Upper lobe of left lung (tissue), 6 donors: ENCODE measurements at regions not wholly inside any gene's neighbourhood (a gene's known extent, or its start where the extent isn't known, plus 50 kb on each side); places are given as distances from the start of the nearest gene placed in this dataset.

Experiments used
- ATAC-seq, 2 donors: fragments of 200-7000 bp; cut with Tn5 transposase; one replicate each; pipeline ENCODE4 v1.9.1; 2022; ENCODE audit warnings: mild to moderate bottlenecking in 2 of 2, moderate library complexity in 2 of 2; ENCODE audit not compliant: low FRiP score in 2 of 2
- DNase-seq, 2 donors: peaks; one replicate each; pipeline ENCODE4 v3.0.0-alpha.2; 2019 to 2020
- H3K27ac ChIP-seq, 4 donors: fragments of 200-600 bp; sonication (generic); one replicate each; pipeline ENCODE4 v1.5.1; 2016 to 2019
- H3K27me3 ChIP-seq, 4 donors: fragments of 200-600 bp; sonication (generic); one replicate each; pipeline ENCODE4 v1.5.1; 2017 to 2019
- H3K36me3 ChIP-seq, 4 donors: fragments of 200-600 bp; sonication (generic); one replicate each; pipeline ENCODE4 v1.5.1; 2016 to 2019
- H3K4me1 ChIP-seq, 4 donors: fragments of 200-600 bp; sonication (generic); one replicate each; pipeline ENCODE4 v1.5.1; 2018 to 2019
- H3K4me3 ChIP-seq, 4 donors: fragments of 200-600 bp; sonication (generic); one replicate each; pipeline ENCODE4 v1.5.1; 2017 to 2019; ENCODE audit warnings: mild to moderate bottlenecking in 2 of 4, moderate library complexity in 1 of 4
- H3K9me3 ChIP-seq, 4 donors: fragments of 200-600 bp; sonication (generic); one replicate each; pipeline ENCODE4 v1.5.1; 2018 to 2019
- EP300 ChIP-seq, 4 donors: sonication (generic); formaldehyde crosslinking; IDR thresholded peaks; one replicate each; pipeline ENCODE4 v1.5.1; 2017; ENCODE audit warnings: antibody characterized with exemption in 4 of 4, control low read depth in 2 of 4
- POLR2A ChIP-seq, 4 donors: fragments of 450-650 bp; IDR thresholded peaks; one replicate each; pipeline ENCODE4 v1.5.1; 2016 to 2017; ENCODE audit warnings: antibody characterized with exemption in 4 of 4, mild to moderate bottlenecking in 2 of 4
- POLR2AphosphoS5 ChIP-seq, 2 donors: sonication (generic); formaldehyde crosslinking; IDR thresholded peaks; one replicate each; pipeline ENCODE4 v1.5.1; 2017; ENCODE audit warnings: antibody characterized with exemption in 2 of 2
- WGBS, 2 donors: methylation state at CpG; one replicate each; pipeline ENCODE4 v1.1.5; 2017 to 2018; 5-methylcytosine and 5-hydroxymethylcytosine counted together
- TF ChIP-seq, protein P1 (sequence below), 6 experiments: fragments of 450-650 bp in 4 of 6; fragments of 200-600 bp in 2 of 6; sonication (generic) in 2 of 6; IDR thresholded peaks; one replicate each; pipeline ENCODE4 v1.5.1; 2016 to 2019; ENCODE audit warnings: antibody characterized with exemption in 6 of 6
- donor health status: DM: no; HTN: no; CAD: no; lungs with moderate emphysema.
- donor health status: DM: no; HTN: yes; CAD: no; lungs with severe emphysema.

DNA sequence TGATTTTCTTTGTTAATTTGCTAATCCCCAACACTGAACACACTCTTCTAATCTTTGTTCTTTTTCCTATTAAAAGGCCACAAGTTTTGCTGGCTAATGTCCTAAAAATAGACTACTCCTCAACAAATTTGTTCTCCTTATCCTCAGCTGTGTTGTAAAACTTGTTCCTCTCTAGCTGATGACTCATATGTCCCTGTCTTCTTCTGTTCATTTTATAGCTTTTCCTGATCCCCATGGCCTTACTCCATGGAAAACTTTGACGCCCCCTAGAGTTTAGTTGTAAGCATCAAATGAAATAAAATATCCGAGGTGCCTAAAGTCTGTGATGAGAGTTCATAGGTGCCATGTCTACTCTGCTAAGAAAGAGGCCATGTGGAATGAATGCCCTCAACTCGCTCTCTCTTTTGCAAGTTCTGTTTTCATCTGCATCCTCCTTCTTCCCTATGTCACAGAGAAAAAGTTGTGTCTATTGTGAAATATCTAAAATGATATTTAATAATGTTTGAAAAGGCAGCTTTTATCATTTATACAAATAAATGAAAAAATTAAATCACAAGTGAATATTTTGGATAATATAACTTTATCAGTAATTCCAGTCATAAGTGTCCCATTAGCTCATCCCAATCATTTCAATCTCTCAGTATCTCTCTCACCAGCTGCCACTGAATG, 237.9 kb downstream of the IPO8 start:
- H3K27ac ChIP-seq, result no peak overlapping the region
- TF ChIP-seq, protein P1, sequence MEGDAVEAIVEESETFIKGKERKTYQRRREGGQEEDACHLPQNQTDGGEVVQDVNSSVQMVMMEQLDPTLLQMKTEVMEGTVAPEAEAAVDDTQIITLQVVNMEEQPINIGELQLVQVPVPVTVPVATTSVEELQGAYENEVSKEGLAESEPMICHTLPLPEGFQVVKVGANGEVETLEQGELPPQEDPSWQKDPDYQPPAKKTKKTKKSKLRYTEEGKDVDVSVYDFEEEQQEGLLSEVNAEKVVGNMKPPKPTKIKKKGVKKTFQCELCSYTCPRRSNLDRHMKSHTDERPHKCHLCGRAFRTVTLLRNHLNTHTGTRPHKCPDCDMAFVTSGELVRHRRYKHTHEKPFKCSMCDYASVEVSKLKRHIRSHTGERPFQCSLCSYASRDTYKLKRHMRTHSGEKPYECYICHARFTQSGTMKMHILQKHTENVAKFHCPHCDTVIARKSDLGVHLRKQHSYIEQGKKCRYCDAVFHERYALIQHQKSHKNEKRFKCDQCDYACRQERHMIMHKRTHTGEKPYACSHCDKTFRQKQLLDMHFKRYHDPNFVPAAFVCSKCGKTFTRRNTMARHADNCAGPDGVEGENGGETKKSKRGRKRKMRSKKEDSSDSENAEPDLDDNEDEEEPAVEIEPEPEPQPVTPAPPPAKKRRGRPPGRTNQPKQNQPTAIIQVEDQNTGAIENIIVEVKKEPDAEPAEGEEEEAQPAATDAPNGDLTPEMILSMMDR (IDR thresholded peaks at IDR 0.05), result no peak
- TF ChIP-seq EP300 (IDR thresholded peaks at IDR 0.05) (no peak), POLR2AphosphoS5 (IDR thresholded peaks at IDR 0.05) (no peak), POLR2A (IDR thresholded peaks at IDR 0.05) (no peak)
- no peaks in the 10 kb centered on the region for H3K4me1 ChIP-seq
- no peaks in the 10 kb centered on the region for H3K9me3 ChIP-seq
- no peak overlapping the region for H3K4me3 ChIP-seq
- DNase-seq, result no peak
- no peaks in the 10 kb centered on the region for H3K27me3 ChIP-seq
- ATAC-seq, result peak in 1 of 2 donors; percentile 57
- WGBS, 2 donors, result 43 to 46% methylated on average over 3 of the region's 3 CpGs
- H3K36me3 ChIP-seq, result no peaks in the 10 kb centered on the region

DNA sequence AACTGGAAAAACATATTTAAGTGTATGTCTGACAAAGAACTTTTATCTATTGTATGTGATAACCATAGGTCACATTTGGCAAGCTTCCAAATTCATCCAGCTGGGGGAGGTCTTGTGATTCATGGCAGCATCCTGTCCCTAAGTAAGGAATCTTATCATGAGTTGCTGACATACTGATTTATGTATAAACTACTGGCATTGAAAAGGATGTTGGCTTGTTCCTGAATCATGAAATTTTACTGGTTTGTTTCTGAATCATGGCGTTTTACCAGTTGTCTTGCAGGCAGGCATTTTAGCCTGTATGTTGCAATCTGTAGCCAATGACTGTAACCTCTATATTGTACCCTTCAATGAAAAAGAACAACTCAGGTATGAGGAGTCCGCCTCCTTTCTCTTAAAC, 244.8 kb downstream of the IPO8 start:
- Histone ChIP-seq H3K4me1 (no peaks in the 10 kb centered on the region), H3K27me3 (no peaks in the 10 kb centered on the region), H3K4me3 (no peak overlapping the region), H3K36me3 (no peaks in the 10 kb centered on the region), H3K9me3 (peaks cover 0 to 6% (median 0%) of the 10 kb centered on the region in 4 donors), H3K27ac (no peak overlapping the region)
- WGBS, 2 donors, result 80 to 83% methylated on average over 2 of the region's 2 CpGs
- no peak for ATAC-seq
- TF ChIP-seq EP300 (IDR thresholded peaks at IDR 0.05) (no peak), POLR2A (IDR thresholded peaks at IDR 0.05) (no peak), POLR2AphosphoS5 (IDR thresholded peaks at IDR 0.05) (no peak)
- TF ChIP-seq, protein P1 (IDR thresholded peaks at IDR 0.05), result no peak
- DNase-seq, result no peak

DNA sequence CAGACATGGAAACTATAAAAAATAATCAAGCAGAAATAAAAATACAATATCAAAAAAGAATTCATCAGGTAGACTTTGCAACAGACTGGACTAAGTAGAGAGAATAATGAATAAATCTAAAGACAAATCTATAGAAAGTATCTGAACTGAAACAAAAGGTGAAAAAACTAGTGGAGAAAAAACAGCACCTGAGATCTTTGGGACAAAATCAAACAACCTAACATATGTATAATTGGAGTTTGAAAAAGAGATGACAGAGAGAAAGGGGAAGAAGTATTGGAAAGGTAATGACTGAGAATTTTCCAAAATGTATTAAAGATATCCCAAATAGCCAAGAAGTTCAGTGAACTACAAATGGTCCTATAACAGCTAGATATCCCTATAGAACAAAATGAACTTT, 245.4 kb downstream of the IPO8 start:
- no peak overlapping the region for H3K27ac ChIP-seq
- no peak overlapping the region for H3K4me3 ChIP-seq
- ATAC-seq (no peak), DNase-seq (no peak)
- no peaks in the 10 kb centered on the region for H3K27me3 ChIP-seq
- no peaks in the 10 kb centered on the region for H3K4me1 ChIP-seq
- H3K36me3 ChIP-seq, result no peaks in the 10 kb centered on the region
- peaks cover 0 to 6% (median 0%) of the 10 kb centered on the region in 4 donors for H3K9me3 ChIP-seq
- no peak for TF ChIP-seq POLR2A (IDR thresholded peaks at IDR 0.05)
- TF ChIP-seq EP300 (IDR thresholded peaks at IDR 0.05), result no peak
- no peak for TF ChIP-seq POLR2AphosphoS5 (IDR thresholded peaks at IDR 0.05)
- TF ChIP-seq, protein P1 (IDR thresholded peaks at IDR 0.05), result no peak

DNA sequence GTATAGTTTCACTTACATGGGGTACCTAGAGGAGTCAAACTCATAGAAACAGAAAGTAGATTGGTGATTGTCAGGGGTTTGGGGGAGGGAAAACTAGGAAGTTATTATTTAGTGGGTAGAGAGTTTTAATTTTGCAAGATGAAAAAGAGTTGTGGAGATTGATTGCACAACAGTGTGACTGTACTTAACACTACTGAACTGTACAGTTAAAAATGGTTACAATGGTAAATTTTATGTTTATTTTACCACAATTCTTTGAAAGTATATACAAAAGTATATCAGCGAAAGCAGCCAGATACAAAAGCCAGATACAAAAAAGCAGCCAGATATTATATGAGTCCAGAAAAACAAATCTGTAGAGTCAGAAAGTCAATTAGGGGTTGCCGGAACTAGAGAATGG, 247.6 kb downstream of the IPO8 start:
- Histone ChIP-seq H3K4me1 (no peaks in the 10 kb centered on the region), H3K4me3 (no peak overlapping the region), H3K9me3 (peaks cover 0 to 6% (median 0%) of the 10 kb centered on the region in 4 donors), H3K27ac (no peak overlapping the region), H3K36me3 (no peaks in the 10 kb centered on the region), H3K27me3 (no peaks in the 10 kb centered on the region)
- ATAC-seq (no peak), DNase-seq (no peak)
- TF ChIP-seq, protein P1 (IDR thresholded peaks at IDR 0.05), result no peak
- TF ChIP-seq EP300 (IDR thresholded peaks at IDR 0.05) (no peak), POLR2A (IDR thresholded peaks at IDR 0.05) (no peak), POLR2AphosphoS5 (IDR thresholded peaks at IDR 0.05) (no peak)
- WGBS, 2 donors, result 68 to 89% methylated on average over 2 of the region's 2 CpGs
